Suprapubic skin (tissue), 4 donors: ENCODE measurements at regions not wholly inside any gene's neighbourhood (a gene's known extent, or its start where the extent isn't known, plus 50 kb on each side); places are given as distances from the start of the nearest gene placed in this dataset.

Experiments used
- CTCF ChIP-seq, 2 donors: fragments of 200-600 bp in 1 of 2; fragments of 450-650 bp in 1 of 2; sonication (generic) in 1 of 2; IDR thresholded peaks; one replicate each; pipeline ENCODE4 v1.5.1; 2016 to 2019; ENCODE audit warnings: antibody characterized with exemption in 2 of 2, mild to moderate bottlenecking in 1 of 2, moderate library complexity in 1 of 2
- POLR2A ChIP-seq, 2 donors: fragments of 450-650 bp; IDR thresholded peaks; one replicate each; pipeline ENCODE4 v1.6.1; 2017; ENCODE audit warnings: antibody characterized with exemption in 2 of 2, mild to moderate bottlenecking in 2 of 2, moderate library complexity in 2 of 2
- POLR2AphosphoS5 ChIP-seq, 3 donors: sonication (generic); formaldehyde crosslinking; IDR thresholded peaks; one replicate each; pipeline ENCODE4 v1.6.1; 2017; ENCODE audit warnings: antibody characterized with exemption in 3 of 3

- TF ChIP-seq CTCF (IDR thresholded peaks at IDR 0.05): no peak
- TF ChIP-seq POLR2A (IDR thresholded peaks at IDR 0.05): no peak
- no peak for TF ChIP-seq POLR2AphosphoS5 (IDR thresholded peaks at IDR 0.05)
These were observed 131.5 kb downstream of the NUFIP1 start for GRCh38 chr13:44857736-44858135.
